Spleen (tissue), 7 donors: ENCODE measurements at regions not wholly inside any gene's neighbourhood (a gene's known extent, or its start where the extent isn't known, plus 50 kb on each side); places are given as distances from the start of the nearest gene placed in this dataset.

ENCODE experiments used
- CTCF ChIP-seq, 11 experiments: fragments of 200-600 bp in 7 of 11; fragments of 450-650 bp in 4 of 11; sonication (generic) in 4 of 11; IDR thresholded peaks in 8 of 11; conservative IDR thresholded peaks in 3 of 11; 1 replicate in 7 of 11; 2 replicates in 4 of 11; pipeline versions ENCODE4 v1.4.0 to v1.8.0; 2016 to 2021; ENCODE audit warnings: antibody characterized with exemption in 11 of 11, inconsistent platforms in 4 of 11, mild to moderate bottlenecking in 1 of 11
- POLR2AphosphoS5 ChIP-seq, 3 donors: sonication (generic); formaldehyde crosslinking; IDR thresholded peaks; one replicate each; pipeline ENCODE4 v1.5.1; 2017; ENCODE audit warnings: antibody characterized with exemption in 3 of 3
- donor health status: DM: no; HTN: no; CAD: no; lungs with moderate emphysema.
- donor health status: DM: no; HTN: no; CAD: no.
- donor health status: DM: no; HTN: no; CAD: no.

- no peak for TF ChIP-seq CTCF (IDR thresholded peaks at IDR 0.05 in 8 of 11, conservative IDR thresholded peaks at IDR 0.05 in 3 of 11)
- TF ChIP-seq POLR2AphosphoS5 (IDR thresholded peaks at IDR 0.05): no peak
These were observed 765.8 kb downstream of the METTL4 start for GRCh38 chr18:1805521-1805920.
